ENCODE measurements at regions not wholly inside any gene's neighbourhood (a gene's known extent, or its start where the extent isn't known, plus 50 kb on each side); places are given as distances from the start of the nearest gene placed in this dataset.

GRCh38 chr18:70674896-70675295 lies 386.1 kb downstream of the SOCS6 start:
- no peak for TF ChIP-seq SMAD4 (CRISPR knock-in tag; IDR thresholded peaks at IDR 0.05)
- TF ChIP-seq CTCF (IDR thresholded peaks at IDR 0.05): no peak
